ENCODE measurements at regions not wholly inside any gene's neighbourhood (a gene's known extent, or its start where the extent isn't known, plus 50 kb on each side); places are given as distances from the start of the nearest gene placed in this dataset.

- DNase-seq (ENCODE audit: low read depth), result no peak
- TF ChIP-seq CTCF (IDR thresholded peaks at IDR 0.05; ENCODE audit: control insufficient read depth, insufficient read depth, low read depth, low read length, missing control alignments), result no peak
- no peak overlapping the region for H3K4me3 ChIP-seq (ENCODE audit: control insufficient read depth, low read depth, low read length)
Observed at GRCh38 chr19:30920222-30920621, 429.0 kb downstream of the TSHZ3 start.

GRCh38 chr19:30919737-30920136 lies 429.5 kb downstream of the TSHZ3 start:
- H3K4me3 ChIP-seq (ENCODE audit: control insufficient read depth, low read depth, low read length), result no peak overlapping the region
- no peak for TF ChIP-seq CTCF (IDR thresholded peaks at IDR 0.05; ENCODE audit: control insufficient read depth, insufficient read depth, low read depth, low read length, missing control alignments)
- no peak for DNase-seq (ENCODE audit: low read depth)

GRCh38 chr19:30916238-30916637 lies 433.0 kb downstream of the TSHZ3 start:
- no peak overlapping the region for H3K4me3 ChIP-seq (ENCODE audit: control insufficient read depth, low read depth, low read length)
- DNase-seq (ENCODE audit: low read depth), result no peak
- no peak for TF ChIP-seq CTCF (IDR thresholded peaks at IDR 0.05; ENCODE audit: control insufficient read depth, insufficient read depth, low read depth, low read length, missing control alignments)

- no peak for TF ChIP-seq CTCF (IDR thresholded peaks at IDR 0.05; ENCODE audit: control insufficient read depth, insufficient read depth, low read depth, low read length, missing control alignments)
- DNase-seq (ENCODE audit: low read depth), result no peak
- H3K4me3 ChIP-seq (ENCODE audit: control insufficient read depth, low read depth, low read length), result no peak overlapping the region
Observed at GRCh38 chr19:30911491-30911890, 437.7 kb downstream of the TSHZ3 start.

- TF ChIP-seq CTCF (IDR thresholded peaks at IDR 0.05; ENCODE audit: control insufficient read depth, insufficient read depth, low read depth, low read length, missing control alignments), result no peak
- H3K4me3 ChIP-seq (ENCODE audit: control insufficient read depth, low read depth, low read length), result no peak overlapping the region
- DNase-seq (ENCODE audit: low read depth), result no peak
Observed at GRCh38 chr19:30910485-30911240, 438.6 kb downstream of the TSHZ3 start.

GRCh38 chr19:30909216-30909615 lies 440.0 kb downstream of the TSHZ3 start:
- DNase-seq (ENCODE audit: low read depth), result no peak
- H3K4me3 ChIP-seq (ENCODE audit: control insufficient read depth, low read depth, low read length), result no peak overlapping the region
- no peak for TF ChIP-seq CTCF (IDR thresholded peaks at IDR 0.05; ENCODE audit: control insufficient read depth, insufficient read depth, low read depth, low read length, missing control alignments)
